Fibroblast of skin of right biceps (primary cell): ENCODE measurements at regions not wholly inside any gene's neighbourhood (a gene's known extent, or its start where the extent isn't known, plus 50 kb on each side); places are given as distances from the start of the nearest gene placed in this dataset.
"Not testable (repeated sequence)": the region's sequence is repeated elsewhere in the genome, so short reads cannot be mapped to it uniquely, and the experiment has no call there.

Experiments used
- DNase-seq: peaks from one replicate; pipeline ENCODE4 v3.0.0-alpha.2; 2013

GRCh38 chr14:48814562-48814961, 771.6 kb downstream of the RPS29 start:
- no peak for DNase-seq

- no peak for DNase-seq
Measured at GRCh38 chr14:48805315-48805714, 780.9 kb downstream of the RPS29 start.

GRCh38 chr14:48792376-48793024, 793.7 kb downstream of the RPS29 start:
- no peak for DNase-seq

GRCh38 chr14:48788771-48789170, 797.4 kb downstream of the RPS29 start:
- DNase-seq, result no peak

DNA sequence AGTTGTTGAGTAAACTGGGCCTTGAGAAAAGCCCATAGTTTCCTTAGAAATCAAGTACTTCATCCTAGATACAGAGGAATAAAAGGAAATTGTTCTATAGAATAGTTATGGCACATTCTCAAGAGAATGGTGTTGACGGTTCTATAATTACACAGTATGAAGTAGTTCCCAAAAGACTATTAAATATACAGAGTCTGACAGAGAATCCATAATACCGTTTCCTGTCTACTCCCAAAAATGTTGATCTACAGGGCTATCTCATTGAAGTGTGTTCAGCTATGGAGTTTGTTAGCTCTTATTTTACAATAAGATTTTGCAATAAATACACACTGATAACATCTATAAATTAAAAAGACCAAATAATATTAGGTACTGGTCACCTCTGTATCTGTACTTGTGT, 799.7 kb downstream of the RPS29 start:
- no peak for DNase-seq

DNA sequence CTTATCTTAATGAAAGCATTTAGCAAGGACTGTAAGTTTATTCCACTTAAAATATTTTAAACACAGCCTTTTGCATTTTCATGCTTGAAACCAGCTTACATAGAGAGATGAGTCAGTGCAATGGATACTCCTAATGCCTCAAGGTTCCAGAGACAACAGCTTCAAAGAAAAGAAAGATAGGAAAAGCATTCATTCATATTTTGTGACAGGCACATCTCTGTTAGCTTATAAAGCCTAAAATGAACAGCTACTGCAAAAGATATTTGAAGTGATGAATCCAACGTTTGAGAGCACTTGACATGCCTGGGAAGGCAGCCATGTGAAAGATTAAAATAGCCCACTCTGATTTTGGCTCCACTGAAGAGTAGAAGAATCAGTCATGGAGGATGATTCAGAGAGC, 814.5 kb downstream of the RPS29 start:
- DNase-seq, result peak; percentile 20

GRCh38 chr14:48751293-48751692, 834.9 kb downstream of the RPS29 start:
- DNase-seq, result no peak

DNA sequence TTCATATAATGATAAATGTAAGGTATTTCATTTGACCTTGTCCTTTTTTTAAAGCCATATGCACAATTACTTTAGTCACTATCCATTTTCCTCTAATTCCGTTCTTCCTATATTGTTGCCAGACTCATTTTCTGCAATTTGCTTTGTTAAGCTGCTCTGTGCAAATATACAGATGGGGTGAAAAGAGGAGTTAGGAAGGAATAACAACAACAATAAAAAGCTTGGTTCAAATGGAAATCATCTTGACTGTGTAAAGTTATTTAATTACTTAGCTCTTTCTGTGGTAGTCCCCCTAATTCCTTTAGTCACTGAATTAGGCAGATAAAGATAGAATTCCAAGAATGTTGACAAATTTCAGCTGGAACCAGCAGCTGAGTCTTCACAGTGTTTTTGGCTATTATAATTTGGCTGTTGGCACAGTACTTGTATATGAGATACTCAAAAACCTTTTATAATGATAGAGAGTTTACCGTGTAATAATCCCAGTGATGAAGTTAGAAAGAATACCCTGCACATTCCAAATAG, 838.0 kb downstream of the RPS29 start:
- no peak for DNase-seq

DNA sequence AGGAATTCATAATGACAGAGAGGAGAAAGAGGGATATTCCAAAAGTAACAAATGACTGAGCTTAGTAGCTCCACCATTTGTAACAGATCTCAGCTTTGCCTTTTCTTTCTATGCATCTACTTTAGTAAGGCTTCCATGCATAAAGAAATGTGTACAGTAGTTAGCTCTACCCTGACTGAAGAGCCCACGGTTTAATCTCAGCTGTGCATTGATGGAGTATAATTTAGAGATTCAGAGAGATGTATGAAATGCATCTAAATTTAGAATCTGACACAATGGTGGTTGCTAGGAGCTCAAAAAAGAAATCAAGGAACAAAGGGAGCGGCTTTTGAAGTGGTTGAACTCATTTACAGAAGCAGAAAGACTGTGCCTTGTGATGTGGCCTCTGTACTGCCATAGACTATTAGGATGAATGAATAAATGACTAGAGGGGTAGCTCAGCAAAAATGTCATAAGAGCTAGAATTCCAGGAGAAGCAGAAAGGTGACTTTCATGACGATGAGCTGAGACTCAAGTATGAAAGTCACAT, 838.6 kb downstream of the RPS29 start:
- DNase-seq, result no peak

GRCh38 chr14:48744202-48744601, 842.0 kb downstream of the RPS29 start:
- no peak for DNase-seq

DNA sequence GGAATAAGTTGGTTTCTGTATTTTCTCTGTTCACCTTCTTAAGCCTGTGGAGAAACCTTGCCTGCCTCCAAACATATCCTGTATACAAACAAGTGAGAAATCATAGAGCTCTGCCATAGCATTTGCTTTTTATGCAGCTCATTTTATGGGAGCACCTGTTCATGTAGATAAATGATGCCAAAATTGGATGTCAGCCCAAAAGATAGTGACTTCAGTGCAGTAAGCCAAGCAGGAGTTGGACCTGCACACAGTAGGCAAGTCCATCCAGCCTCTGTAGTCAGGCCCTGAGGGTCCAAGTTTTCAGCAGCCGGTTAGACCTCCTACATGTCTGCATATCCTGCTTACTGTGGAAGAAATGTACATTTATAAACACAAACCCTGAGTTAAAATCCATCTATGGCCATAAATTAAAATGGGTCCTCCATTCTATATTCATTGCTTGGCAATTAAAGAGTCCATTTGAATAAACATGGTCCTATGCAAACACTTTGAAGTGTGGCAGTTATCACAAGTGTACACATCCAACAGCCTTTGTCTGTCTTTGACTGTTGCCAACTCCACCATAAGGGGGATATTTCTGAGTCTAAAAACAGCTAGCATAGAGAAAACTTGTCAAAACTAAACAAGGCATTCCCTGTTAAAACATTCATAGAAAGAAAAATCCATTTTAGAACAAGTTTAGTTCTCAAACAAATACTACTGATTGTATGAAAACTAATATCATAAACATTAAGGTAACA, 847.8 kb downstream of the RPS29 start:
- no peak for DNase-seq

DNA sequence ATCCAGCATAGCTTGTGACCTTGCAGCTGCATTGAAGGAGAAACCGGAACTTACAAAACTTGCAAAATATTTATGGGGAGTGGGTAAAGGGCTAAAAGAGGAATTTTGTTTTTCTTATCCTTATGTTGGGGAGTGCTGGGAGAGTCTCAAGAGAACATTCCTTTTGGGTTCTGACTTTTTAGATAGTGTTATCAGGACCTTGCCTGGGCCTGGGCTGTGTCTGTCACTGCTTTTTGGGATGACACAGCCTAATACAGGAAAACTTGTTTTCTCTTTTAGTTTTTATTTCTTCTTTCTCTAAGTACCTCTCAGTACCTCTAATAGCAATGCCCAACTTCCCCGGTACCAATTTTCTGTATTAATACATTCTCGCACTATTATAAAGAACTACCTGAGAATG, 850.6 kb downstream of the RPS29 start:
- no peak for DNase-seq

GRCh38 chr14:48731260-48731659, 854.9 kb downstream of the RPS29 start:
- peak; percentile 1 for DNase-seq

DNA sequence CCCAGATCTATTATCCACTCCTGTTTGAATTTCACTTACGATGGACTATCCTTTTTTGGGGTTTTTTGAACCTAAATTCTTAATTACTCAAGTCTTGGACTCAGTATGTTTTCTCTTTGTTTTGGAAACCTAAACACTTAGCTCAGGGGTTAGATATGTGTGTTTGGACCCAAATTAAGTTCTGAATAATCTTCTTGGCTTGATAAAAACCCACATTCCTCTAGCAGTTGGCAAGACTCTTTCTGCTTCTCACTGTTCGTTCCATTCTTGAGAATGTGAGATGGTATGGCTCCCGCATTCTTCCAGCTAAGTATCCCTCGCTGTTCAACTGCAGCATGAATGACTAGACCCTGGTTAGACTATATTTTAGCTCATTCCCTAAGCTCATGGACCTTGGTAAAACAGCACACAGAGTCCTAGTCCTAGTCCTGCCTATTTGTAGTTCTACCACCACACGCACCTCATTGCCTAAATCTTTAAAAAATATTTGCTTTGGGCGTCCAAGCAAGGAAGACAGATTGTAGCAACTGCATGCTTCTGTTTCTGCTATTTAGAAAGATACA, 860.0 kb downstream of the RPS29 start:
- no peak for DNase-seq

DNA sequence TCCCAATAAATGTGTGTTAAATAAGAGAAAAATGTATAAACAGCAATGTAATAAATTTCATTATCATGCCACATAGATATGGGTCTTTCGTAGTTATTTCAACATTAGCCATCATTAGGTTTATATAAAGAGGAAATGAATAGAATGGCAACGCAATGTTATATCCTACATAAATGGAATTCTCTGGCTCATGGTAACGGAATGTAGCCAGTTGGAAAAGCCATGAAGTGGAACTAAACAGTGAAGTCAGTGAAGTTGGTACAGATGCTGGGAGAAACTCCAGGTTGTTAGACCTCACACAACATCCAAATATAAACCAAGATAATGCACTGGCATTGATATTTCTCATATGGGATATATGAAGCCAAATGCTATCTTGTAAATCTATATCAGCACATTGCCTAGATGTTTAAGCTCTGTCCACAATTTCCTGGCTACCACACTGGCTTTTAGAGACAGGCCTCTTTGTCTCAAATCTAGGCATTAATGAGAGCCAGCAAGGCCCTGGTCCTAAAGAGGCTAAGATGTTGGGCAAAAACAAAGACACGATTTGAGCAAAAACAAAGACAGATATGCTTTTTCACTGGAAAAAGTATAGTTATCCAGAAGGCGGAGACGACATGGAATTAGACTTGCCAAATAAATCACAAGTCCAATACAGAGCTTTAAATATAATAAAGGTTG, 861.0 kb downstream of the RPS29 start:
- DNase-seq, result peak; percentile 34

GRCh38 chr14:48723841-48724495, 862.2 kb downstream of the RPS29 start:
- no peak for DNase-seq

GRCh38 chr14:48714366-48714765, 871.8 kb downstream of the RPS29 start:
- no peak for DNase-seq

- DNase-seq, result no peak
Measured at GRCh38 chr14:48710133-48710532, 876.0 kb downstream of the RPS29 start.

DNA sequence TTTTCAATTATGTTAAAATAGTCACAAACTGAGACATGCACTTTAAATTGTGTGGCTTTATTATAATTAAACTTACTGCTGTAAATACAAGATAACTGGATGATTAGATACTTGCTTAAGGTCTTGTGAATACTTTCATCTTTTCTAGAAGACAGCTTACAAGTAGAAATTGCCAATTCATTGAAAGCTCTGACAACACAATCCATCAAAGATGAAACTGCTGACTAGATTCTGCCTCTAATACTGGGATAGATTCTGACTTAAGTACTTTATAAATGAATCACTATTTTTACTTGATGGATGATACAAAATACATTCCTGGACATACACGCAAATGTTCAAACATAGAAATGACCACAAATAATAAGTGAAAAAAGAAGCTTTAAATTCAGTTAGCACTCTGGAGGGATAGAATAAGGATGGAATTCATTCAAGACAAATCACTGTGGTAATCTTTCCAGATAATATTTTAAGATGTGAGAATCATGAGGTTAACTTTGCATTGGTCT, 876.8 kb downstream of the RPS29 start:
- no peak for DNase-seq

DNA sequence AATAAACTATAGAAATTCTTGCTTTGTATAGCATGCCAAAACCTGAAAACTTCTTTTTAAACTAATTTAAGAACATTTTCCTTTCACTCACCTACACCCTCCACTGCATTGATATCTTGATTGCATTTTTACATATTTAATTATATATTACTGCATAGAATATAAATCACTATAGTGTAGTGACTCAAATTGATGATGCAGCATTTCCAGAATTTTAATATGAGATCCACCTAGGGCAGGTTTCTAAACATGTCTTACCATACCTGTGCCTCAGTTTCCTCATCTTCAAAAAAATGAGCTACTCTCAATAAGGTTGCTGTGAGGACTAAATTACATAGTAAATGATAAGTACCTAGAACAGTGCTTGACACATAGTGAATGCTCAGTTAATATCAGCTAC, 881.5 kb downstream of the RPS29 start:
- no peak for DNase-seq

DNA sequence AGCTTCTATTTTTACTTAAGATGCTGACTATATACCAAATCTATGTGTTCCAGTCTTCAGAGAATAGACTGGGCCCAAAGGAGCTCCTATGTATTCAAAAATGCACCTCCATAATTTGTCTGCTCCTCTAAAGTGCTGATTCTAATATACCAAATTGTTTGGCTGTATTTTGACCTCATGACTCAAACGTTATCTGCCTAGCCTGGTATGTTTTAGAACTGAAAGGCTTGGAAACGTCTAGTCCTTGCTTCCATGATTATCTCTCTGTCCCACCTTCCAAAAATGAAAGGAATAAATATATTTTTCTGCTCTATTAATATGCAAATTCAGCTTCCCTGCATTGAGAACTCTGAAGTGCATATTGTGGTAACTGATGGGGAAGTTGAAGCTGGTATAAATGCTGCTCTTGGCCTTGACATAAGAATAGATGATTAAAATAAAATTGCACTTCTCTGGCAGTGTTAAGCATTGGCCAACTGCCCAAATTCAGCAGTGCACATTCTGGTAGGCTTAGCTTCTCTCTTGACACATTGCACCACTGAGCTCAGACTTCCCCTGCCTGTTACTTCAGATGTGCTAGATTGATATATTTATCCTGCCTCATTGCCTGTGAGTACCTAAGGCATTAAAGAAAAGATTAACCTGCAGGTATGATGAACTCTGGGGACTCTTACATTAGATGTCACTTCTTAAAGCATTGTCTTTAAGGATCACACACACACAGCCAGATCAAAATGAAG, 882.3 kb downstream of the RPS29 start:
- DNase-seq, result no peak

DNA sequence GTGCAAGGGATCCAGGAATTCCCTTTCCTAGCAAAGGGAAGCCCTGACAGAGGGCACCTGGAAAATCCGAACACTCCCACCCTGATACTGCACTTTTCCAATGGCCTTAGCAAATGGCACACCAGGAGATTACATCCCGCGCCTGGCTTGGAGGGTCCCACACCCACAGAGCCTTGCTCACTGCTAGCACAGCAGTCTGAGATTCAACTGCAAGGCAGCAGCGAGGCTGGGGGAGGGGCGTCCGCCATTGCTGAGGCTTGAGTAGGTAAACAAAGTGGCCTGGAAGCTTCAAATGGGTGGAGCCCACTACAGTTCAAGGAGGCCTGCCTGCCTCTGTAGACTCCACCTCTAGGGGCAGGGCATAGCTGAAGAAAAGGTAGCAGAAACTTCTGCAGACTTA, 888.8 kb downstream of the RPS29 start:
- not testable (repeated sequence) for DNase-seq
